Retinal pigment epithelial cell (primary cell): ENCODE measurements at regions not wholly inside any gene's neighbourhood (a gene's known extent, or its start where the extent isn't known, plus 50 kb on each side); places are given as distances from the start of the nearest gene placed in this dataset.

Source experiments
- DNase-seq: peaks from one replicate; pipeline ENCODE4 v3.0.0-alpha.2; 2010; ENCODE audit warnings: low read depth
- H3K4me3 ChIP-seq: 2 replicates; pipeline ENCODE4 v1.5.1; 2011; ENCODE audit warnings: mild to moderate bottlenecking, low read length, control low read depth, moderate library complexity
- CTCF ChIP-seq: conservative IDR thresholded peaks from 2 replicates; pipeline ENCODE4 v1.5.1; 2011; ENCODE audit warnings: low read depth, low read length, control low read depth, inconsistent platforms

GRCh38 chr6:14709066-14709670 is 536.7 kb upstream of the JARID2 start:
- DNase-seq, result no peak
- no peak for TF ChIP-seq CTCF

GRCh38 chr6:14709900-14710299 is 536.0 kb upstream of the JARID2 start:
- no peak for DNase-seq
- TF ChIP-seq CTCF, result no peak
- no peak overlapping the region for H3K4me3 ChIP-seq

More at GRCh38 chr6:14709066-14709670, 536.7 kb upstream of the JARID2 start:
- no peak overlapping the region for H3K4me3 ChIP-seq

- no peak for DNase-seq
- no peak overlapping the region for H3K4me3 ChIP-seq
- TF ChIP-seq CTCF, result no peak
Measured at GRCh38 chr6:14710421-14710820, 535.4 kb upstream of the JARID2 start.

- no peak for DNase-seq
- TF ChIP-seq CTCF, result peak; percentile 73
Measured at GRCh38 chr6:14711056-14711703, 534.7 kb upstream of the JARID2 start.

GRCh38 chr6:14711704-14712379 is 534.0 kb upstream of the JARID2 start:
- no peak for DNase-seq
- H3K4me3 ChIP-seq, result no peak overlapping the region
- TF ChIP-seq CTCF, result no peak

More at GRCh38 chr6:14711056-14711703, 534.7 kb upstream of the JARID2 start:
- H3K4me3 ChIP-seq, result no peak overlapping the region

GRCh38 chr6:14713008-14713960 is 532.6 kb upstream of the JARID2 start:
- H3K4me3 ChIP-seq, result no peak overlapping the region

More at GRCh38 chr6:14713008-14713960, 532.6 kb upstream of the JARID2 start:
- DNase-seq, result no peak
- TF ChIP-seq CTCF, result no peak
